ENCODE measurements at regions not wholly inside any gene's neighbourhood (a gene's known extent, or its start where the extent isn't known, plus 50 kb on each side); places are given as distances from the start of the nearest gene placed in this dataset.
"Not testable (repeated sequence)": the region's sequence is repeated elsewhere in the genome, so short reads cannot be mapped to it uniquely, and the experiment has no call there.

GRCh38 chr4:162969194-162969593 is 197.5 kb downstream of the NAF1 start:
- WGBS = 81% methylated on average over 8 of the region's 8 CpGs
- Histone ChIP-seq H3K9ac (ENCODE audit: low read depth in 1 of 2, low read length in 2 of 2) (no peak overlapping the region), H3K36me3 (ENCODE audit: control insufficient read depth in 4 of 4, insufficient read depth in 3 of 4, low read depth in 1 of 4, low read length in 3 of 4) (no peaks in the 10 kb centered on the region), H3K27me3 (ENCODE audit: control insufficient read depth in 4 of 4, insufficient read depth in 4 of 4, low read length in 3 of 4) (peaks cover 0 to 2% (median 0%) of the 10 kb centered on the region in 4 donors), H3K4me1 (ENCODE audit: control insufficient read depth in 4 of 4, insufficient read depth in 4 of 4, low read length in 3 of 4) (no peaks in the 10 kb centered on the region), H3K9me3 (ENCODE audit: control insufficient read depth in 4 of 4, low read length in 3 of 4) (no peaks in the 10 kb centered on the region), H3K4me3 (ENCODE audit: low read depth in 1 of 3, low read length in 3 of 3) (no peak overlapping the region), H3K27ac (ENCODE audit: low read depth in 1 of 2, low read length in 2 of 2) (no peak overlapping the region)
- no peak for TF ChIP-seq REST (IDR thresholded peaks at IDR 0.05)
- no peak for TF ChIP-seq RAD21 (IDR thresholded peaks at IDR 0.05)
- TF ChIP-seq FOXA2 (IDR thresholded peaks at IDR 0.05) = no peak
- TF ChIP-seq FOXA1 (IDR thresholded peaks at IDR 0.05) = no peak
- TF ChIP-seq NR2F2 (IDR thresholded peaks at IDR 0.05) = no peak
- no peak for TF ChIP-seq JUND (IDR thresholded peaks at IDR 0.05)
- TF ChIP-seq TAF1 (conservative IDR thresholded peaks at IDR 0.05) = no peak
- no peak for TF ChIP-seq HNF4G (IDR thresholded peaks at IDR 0.05)
- TF ChIP-seq HNF4A (conservative IDR thresholded peaks at IDR 0.05) = no peak
- no peak for TF ChIP-seq RXRA (IDR thresholded peaks at IDR 0.05)
- no peak for DNase-seq (ENCODE audit: low spot score)

- H3K4me3 ChIP-seq (ENCODE audit: low read depth in 1 of 3, low read length in 3 of 3); H3K9ac ChIP-seq (ENCODE audit: low read depth in 1 of 2, low read length in 2 of 2); H3K36me3 ChIP-seq (ENCODE audit: control insufficient read depth in 4 of 4, insufficient read depth in 3 of 4, low read depth in 1 of 4, low read length in 3 of 4); H3K27ac ChIP-seq (ENCODE audit: low read depth in 1 of 2, low read length in 2 of 2); DNase-seq (ENCODE audit: low spot score); H3K4me1 ChIP-seq (ENCODE audit: control insufficient read depth in 4 of 4, insufficient read depth in 4 of 4, low read length in 3 of 4); H3K27me3 ChIP-seq (ENCODE audit: control insufficient read depth in 4 of 4, insufficient read depth in 4 of 4, low read length in 3 of 4); H3K9me3 ChIP-seq (ENCODE audit: control insufficient read depth in 4 of 4, low read length in 3 of 4): not testable (repeated sequence)
- 72% methylated on average over 4 of the region's 4 CpGs for WGBS
Observed at GRCh38 chr4:162965978-162966377, 200.7 kb downstream of the NAF1 start.

DNA sequence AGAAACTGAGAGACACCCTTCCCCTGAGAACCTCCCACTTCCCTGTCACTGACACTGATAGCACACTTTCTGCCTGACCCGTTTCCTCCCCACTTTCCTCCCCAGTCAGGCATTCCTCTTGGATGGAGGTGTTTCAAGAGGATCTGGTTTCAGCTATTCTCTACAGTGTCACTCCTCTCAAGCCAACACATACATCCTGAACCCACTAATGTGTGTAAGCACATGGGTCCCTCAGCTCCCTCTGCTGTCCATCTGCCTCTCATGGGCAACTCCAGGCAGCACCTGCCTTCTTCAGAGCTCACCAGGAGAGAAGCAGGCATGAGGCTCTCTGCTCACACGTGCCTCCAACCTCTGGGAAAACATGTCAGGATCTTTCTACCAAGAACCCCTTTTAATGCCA is 207.6 kb downstream of the NAF1 start:
- Histone ChIP-seq H3K4me1 (ENCODE audit: control insufficient read depth in 4 of 4, insufficient read depth in 4 of 4, low read length in 3 of 4) (no peaks in the 10 kb centered on the region), H3K27me3 (ENCODE audit: control insufficient read depth in 4 of 4, insufficient read depth in 4 of 4, low read length in 3 of 4) (peaks cover 0 to 4% (median 0%) of the 10 kb centered on the region in 4 donors), H3K27ac (ENCODE audit: low read depth in 1 of 2, low read length in 2 of 2) (no peak overlapping the region), H3K4me3 (ENCODE audit: low read depth in 1 of 3, low read length in 3 of 3) (no peak overlapping the region), H3K9ac (ENCODE audit: low read depth in 1 of 2, low read length in 2 of 2) (no peak overlapping the region), H3K9me3 (ENCODE audit: control insufficient read depth in 4 of 4, low read length in 3 of 4) (no peaks in the 10 kb centered on the region), H3K36me3 (ENCODE audit: control insufficient read depth in 4 of 4, insufficient read depth in 3 of 4, low read depth in 1 of 4, low read length in 3 of 4) (no peaks in the 10 kb centered on the region)
- no peak for DNase-seq (ENCODE audit: low spot score)
- TF ChIP-seq HNF4G (IDR thresholded peaks at IDR 0.05) = no peak
- no peak for TF ChIP-seq REST (IDR thresholded peaks at IDR 0.05)
- no peak for TF ChIP-seq RAD21 (IDR thresholded peaks at IDR 0.05)
- TF ChIP-seq JUND (IDR thresholded peaks at IDR 0.05) = no peak
- TF ChIP-seq EGR1 (IDR thresholded peaks at IDR 0.05; ENCODE audit: low read depth in 2 of 2) = no peak
- no peak for TF ChIP-seq SP1 (IDR thresholded peaks at IDR 0.05)
- no peak for TF ChIP-seq RXRA (IDR thresholded peaks at IDR 0.05)
- no peak for TF ChIP-seq TAF1 (conservative IDR thresholded peaks at IDR 0.05)
- no peak for TF ChIP-seq YY1 (IDR thresholded peaks at IDR 0.05)
- no peak for TF ChIP-seq NR2F2 (IDR thresholded peaks at IDR 0.05)
- 22% methylated on average over 2 of the region's 2 CpGs for WGBS

All from liver (tissue), 7 donors.